HepG2 (cell line): ENCODE measurements at regions not wholly inside any gene's neighbourhood (a gene's known extent, or its start where the extent isn't known, plus 50 kb on each side); places are given as distances from the start of the nearest gene placed in this dataset.

Experiments used
- CBX2 ChIP-seq, 2 experiments: fragments of 200-600 bp in 1 of 2; sonication (generic); formaldehyde crosslinking in 1 of 2; IDR thresholded peaks; 2 replicates each; pipeline versions ENCODE4 v1.7.0 to v1.8.1; 2018 to 2022; ENCODE audit warnings: low read depth in 2 of 2, low read length in 1 of 2, mild to moderate bottlenecking in 1 of 2, missing genetic modification reagents in 1 of 2
- CTCF ChIP-seq: sonication (generic); formaldehyde crosslinking; IDR thresholded peaks from 2 replicates; pipeline ENCODE4 v1.5.0; 2020; ENCODE audit warnings: mild to moderate bottlenecking, missing genetic modification reagents, moderate library complexity
- MAFF ChIP-seq: IDR thresholded peaks from 2 replicates; pipeline ENCODE4 v1.6.1; 2011; ENCODE audit warnings: low read depth, low read length, improper control_type of control experiment
- NKX3-1 ChIP-seq: sonication (generic); formaldehyde crosslinking; IDR thresholded peaks from 2 replicates; pipeline ENCODE4 v1.5.0; 2020; ENCODE audit warnings: missing genetic modification reagents
- TBL1XR1 ChIP-seq: fragments of 150-350 bp; IDR thresholded peaks from 2 replicates; pipeline ENCODE4 v1.6.1; 2014; ENCODE audit warnings: borderline replicate concordance, low read length; ENCODE audit not compliant: partially characterized antibody

GRCh38 chr1:227391211-227391610 lies 72.9 kb upstream of the CDC42BPA start:
- TF ChIP-seq TBL1XR1 = no peak
- no peak for TF ChIP-seq CBX2 (IDR thresholded peaks at IDR 0.05; ENCODE audit: low read depth, low read length)
- TF ChIP-seq CBX2 (CRISPR knock-in tag; IDR thresholded peaks at IDR 0.05; ENCODE audit: low read depth) = no peak
- TF ChIP-seq MAFF = no peak
- no peak for TF ChIP-seq NKX3-1 (CRISPR knock-in tag)
- no peak for TF ChIP-seq CTCF
